Posterior vena cava (tissue), 2 donors: ENCODE measurements at regions not wholly inside any gene's neighbourhood (a gene's known extent, or its start where the extent isn't known, plus 50 kb on each side); places are given as distances from the start of the nearest gene placed in this dataset.

Source experiments
- DNase-seq: peaks from one replicate; pipeline ENCODE4 v3.0.0-alpha.2; 2020; ENCODE audit warnings: low spot score
- intact Hi-C, 2 donors: fragments of 100-400 bp; cut with DNase I; formaldehyde crosslinking; loops; one replicate each; pipeline versions ENCODE4 v1.14.1 to v1.14.2; 2022 to 2023
- donor health status: DM: yes; HTN: yes; CAD: no.
- donor health status: DM: yes; HTN: yes; CAD: no.

DNA sequence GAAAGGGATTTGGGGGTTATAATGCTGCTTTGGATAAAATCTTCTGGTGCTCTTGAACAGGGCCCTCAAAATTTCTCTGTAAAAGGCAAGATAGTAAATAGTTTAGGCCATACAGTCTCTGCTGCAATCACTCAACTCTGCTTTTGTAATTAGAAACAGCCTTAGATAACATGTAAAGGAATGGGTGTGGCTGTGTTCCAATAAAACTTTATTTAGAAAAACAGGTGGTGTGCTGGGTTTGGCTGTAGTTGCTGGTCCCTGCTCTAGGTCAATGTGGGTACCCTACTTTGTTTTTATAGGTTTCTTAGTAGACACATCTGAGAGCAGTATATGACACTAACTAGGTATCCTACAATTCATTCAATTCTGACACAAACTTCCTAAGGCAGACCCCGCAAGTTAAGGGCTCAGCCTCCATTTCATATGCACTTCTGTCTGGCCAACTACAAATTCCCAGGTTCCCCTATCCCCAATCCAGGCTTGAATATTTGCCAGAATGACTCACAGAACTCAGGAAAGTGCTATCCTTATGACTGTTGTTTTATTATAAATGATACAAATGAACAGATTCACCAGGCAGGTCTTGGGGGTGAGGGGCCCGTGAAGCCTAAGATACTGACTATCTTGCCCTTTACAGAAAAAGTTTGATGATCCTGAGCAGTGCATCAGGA, 349.9 kb downstream of the RPS24 start:
- no peak for DNase-seq
- intact Hi-C loops: no loop called here

DNA sequence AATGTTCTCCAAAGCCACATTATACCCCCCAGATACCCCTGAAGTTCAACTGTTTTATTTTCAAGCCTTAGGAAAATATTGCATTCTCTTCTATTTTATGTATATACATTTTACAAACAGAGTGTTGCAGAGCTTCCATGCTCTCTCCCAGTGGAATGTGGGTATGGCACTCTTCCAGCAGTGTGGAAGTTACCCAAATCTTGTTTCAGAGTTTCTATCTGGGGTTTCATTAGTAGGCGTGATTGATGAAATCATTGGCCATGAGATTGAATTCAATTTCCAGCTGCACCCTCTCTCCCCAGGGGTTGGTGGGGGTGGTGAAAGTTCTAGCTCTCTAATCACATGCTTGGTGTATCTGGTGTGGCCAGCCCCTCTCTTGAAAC, 350.4 kb downstream of the RPS24 start:
- DNase-seq: no peak
- intact Hi-C loops: no loop called here

DNA sequence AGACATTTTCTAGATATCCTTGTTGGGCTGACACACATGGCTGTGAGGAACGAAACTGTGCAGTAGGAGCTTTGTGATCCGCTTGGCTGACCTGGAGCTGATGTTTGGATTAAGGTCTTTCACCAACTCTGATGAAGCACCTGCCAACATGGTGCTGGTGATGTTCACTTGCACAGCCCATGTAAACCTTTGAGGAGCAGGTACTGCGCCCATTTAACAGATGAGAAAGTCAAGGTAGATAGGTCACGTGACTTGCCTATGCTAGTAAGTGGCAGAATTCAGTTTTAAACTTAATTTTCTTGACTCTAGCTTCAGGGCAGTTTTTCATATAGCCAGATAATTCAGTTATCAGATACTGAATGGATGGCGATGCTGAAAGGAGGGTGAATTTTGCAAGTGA, 351.9 kb downstream of the RPS24 start:
- intact Hi-C loops: no loop called here
- no peak for DNase-seq

GRCh38 chr10:78386509-78386908, 352.8 kb downstream of the RPS24 start:
- no peak for DNase-seq
- intact Hi-C loops: no loop called here

DNA sequence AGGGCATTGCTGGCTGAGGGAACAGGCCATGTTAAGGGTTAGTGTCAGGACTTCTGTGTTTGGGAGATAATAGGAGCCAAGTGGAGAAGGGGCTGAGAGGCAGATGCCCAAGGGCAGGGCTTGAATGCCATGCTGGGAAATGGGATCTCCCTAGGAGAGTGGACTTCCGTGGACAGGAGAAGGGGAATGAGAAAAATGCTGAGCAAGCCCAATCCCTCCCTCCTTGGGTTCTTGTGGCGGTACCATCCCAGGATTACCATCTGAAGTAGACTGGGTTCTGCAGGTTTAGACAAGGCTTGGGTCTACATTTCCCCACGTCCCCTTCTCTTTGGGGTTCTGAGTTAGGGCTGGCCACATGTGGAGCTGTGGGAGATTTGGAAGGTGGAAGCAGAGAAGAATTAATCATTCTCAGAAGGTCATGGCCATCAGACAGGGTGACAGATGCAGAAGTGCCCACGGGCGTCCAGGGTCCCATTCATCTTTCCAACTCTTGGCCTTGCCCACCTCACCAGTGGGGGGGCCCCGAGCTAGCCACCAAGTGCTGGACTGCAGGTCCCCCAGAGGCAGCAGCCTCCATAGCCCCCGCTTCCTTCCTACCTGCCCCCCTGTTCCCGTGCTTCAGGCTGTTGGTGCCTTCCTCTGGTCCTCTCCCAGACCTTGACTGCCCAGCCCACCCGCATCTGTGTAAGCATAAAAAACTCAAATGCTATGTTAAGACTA, 354.8 kb downstream of the RPS24 start:
- intact Hi-C loops: no loop called here
- DNase-seq: no peak

- DNase-seq: no peak
- intact Hi-C loops: no loop called here
Measured at GRCh38 chr10:78389419-78389818, 355.8 kb downstream of the RPS24 start.

DNA sequence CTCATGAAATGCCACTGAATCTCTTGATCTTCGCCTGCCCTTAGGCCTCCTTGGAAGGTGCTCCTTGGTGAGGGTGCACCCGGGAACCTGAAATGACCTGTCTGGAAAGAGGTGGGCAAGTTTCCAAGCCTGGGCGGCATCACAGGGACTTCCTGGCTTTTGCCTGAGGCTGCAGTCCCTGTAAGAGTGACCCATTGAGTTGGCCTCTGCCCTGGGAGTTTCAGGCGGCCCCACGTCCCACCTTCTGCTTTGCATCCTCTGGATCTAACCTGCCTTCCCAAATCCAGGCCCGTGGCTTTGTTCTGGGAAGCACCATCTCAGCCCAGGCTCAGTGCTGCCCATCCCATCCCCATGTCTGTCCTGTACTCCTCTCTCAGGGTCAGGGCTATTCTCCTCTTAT, 356.4 kb downstream of the RPS24 start:
- intact Hi-C loops: no loop called here

DNA sequence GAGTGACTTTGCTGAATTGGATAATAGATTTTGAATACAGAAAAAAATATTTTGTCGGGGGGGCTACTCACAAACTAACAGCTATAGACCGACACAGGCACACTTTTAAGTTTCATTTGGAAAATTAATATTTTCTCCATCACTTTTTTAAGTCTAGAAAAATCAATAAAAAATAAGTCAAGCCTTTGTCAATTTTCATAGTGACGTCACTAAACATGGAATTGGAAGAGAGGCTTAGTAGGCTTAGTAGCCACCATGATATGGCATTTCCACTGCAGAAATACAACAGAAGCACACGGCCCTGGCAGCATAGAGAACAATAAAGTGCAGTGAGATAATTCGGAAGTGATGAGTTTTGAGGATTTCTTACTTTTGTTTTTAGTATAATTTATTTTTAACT, 357.2 kb downstream of the RPS24 start:
- intact Hi-C loops: no loop called here
- DNase-seq: no peak

More for the DNA sequence above, 356.4 kb downstream of the RPS24 start:
- no peak for DNase-seq

DNA sequence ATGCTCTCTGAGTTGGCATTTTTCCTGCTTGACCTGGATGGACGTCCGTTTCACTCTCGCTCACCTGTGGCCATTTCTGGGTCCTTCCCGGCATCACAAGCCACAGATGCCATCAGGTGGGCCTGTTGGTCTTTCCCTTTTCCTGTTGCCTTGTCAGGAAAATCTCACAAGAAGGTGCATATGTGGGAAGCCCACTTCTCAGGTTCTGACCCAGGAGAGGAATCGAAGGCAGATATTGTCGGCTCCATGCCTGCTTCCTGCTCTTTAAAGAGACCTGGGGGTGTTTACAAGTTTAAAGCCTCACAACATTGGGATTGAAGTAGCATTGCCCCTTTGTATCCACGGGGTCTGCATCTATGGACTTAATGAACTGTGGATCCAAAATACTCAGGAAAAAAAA, 357.9 kb downstream of the RPS24 start:
- intact Hi-C loops: no loop called here

GRCh38 chr10:78392197-78392596, 358.5 kb downstream of the RPS24 start:
- DNase-seq: no peak
- intact Hi-C loops: no loop called here

More for the DNA sequence above, 357.9 kb downstream of the RPS24 start:
- DNase-seq: no peak

- intact Hi-C loops: no loop called here
- no peak for DNase-seq
Measured at GRCh38 chr10:78393094-78393493, 359.4 kb downstream of the RPS24 start.

DNA sequence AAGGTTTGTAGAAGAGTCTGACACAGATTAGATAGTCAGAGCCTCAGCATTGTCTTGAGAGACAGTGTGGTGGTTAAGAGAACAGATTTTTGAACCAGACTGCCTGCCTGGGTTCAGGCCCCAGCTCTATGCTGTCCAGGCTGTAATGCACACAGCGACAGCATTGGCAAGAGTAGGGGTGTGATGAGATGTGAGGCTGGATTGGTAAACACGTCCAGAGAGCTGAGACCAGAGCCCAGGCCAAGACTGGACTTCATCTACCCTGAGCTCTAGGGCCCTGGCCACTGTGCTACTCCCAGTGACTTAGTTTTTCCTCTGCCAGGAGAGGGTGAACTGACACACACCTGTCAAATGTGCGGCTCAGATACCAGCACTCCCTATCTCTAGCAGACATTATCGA, 360.4 kb downstream of the RPS24 start:
- DNase-seq: no peak

GRCh38 chr10:78395162-78395561, 361.5 kb downstream of the RPS24 start:
- intact Hi-C loops: no loop called here
- no peak for DNase-seq

More for the DNA sequence above, 360.4 kb downstream of the RPS24 start:
- intact Hi-C loops: no loop called here

- intact Hi-C loops: no loop called here
- DNase-seq: no peak
Measured at GRCh38 chr10:78396754-78397153, 363.1 kb downstream of the RPS24 start.

DNA sequence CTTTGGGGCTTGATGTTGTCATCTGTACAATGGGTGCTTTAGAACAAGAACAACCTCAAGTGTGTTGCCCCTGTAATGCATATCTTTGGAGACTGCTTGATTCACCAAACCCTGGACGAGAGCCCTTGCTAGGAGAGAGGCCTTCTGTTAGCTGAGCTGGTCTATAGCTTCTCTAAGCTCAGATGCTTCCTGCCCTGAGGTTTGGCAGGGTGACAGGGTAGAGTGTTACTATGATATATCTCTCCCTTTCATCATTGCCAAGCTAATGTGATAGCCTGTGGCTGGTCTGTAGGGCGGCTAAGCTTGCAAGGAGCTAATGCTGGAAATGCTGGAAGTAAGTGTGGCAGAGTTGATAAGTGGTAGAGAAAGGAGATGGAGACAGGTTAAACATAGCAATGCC, 364.1 kb downstream of the RPS24 start:
- DNase-seq: no peak
- intact Hi-C loops: no loop called here

DNA sequence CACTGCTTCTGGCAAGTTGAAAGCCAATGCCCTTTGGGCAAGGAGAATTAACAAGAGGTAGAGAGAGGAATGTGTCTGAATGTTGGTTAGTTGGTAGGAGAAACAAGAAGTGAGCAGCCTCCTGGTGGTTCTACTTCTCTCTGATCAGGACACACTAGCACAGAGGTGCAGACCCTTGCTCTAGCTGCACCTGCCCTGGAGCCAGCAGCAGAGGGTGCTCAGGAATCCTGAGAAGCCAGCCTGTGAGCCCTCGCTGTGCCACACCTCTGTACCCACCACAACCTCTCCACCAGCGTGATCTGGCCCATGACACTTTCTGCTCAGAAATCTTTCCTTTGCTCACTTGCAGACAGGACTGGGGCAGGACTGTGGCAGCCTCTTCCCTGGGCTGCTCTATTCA, 364.7 kb downstream of the RPS24 start:
- intact Hi-C loops: no loop called here
- DNase-seq: no peak

DNA sequence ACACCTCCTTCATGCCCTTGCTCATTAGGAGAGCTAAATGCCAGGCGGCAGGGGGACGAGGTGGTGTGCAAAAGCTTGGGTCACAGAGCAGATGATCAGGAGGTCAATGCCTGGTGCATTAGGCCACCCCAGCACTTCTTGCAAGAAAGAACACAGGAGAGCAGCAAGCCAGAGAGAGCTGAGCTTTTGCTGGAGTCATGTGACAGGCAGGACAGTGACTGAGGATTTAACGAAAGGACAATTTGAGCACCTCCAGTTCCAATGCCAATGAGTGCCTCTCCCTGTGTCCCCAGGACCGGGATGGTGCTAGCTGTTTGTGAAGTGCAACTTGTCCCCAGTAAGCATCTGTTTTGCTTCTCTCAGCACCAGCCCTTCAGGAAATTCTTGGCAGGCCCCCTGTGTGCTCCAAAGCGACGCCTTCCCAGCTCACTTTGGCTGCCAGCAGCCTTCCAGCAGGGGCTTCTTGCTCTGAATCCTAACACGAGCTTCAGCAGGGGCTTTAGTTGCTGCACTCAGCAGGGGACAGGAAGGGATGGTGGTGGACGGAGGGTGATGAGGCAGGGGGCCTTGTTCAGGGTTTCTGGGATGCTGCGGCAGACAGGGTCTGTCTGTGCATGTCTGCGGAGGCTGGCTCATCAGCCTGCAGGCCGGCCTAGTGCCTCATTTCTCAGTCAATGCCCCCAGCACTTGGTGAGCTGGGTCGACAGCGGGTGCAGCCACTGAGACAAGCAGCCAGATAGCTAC, 368.1 kb downstream of the RPS24 start:
- DNase-seq: no peak
- intact Hi-C loops: no loop called here

DNA sequence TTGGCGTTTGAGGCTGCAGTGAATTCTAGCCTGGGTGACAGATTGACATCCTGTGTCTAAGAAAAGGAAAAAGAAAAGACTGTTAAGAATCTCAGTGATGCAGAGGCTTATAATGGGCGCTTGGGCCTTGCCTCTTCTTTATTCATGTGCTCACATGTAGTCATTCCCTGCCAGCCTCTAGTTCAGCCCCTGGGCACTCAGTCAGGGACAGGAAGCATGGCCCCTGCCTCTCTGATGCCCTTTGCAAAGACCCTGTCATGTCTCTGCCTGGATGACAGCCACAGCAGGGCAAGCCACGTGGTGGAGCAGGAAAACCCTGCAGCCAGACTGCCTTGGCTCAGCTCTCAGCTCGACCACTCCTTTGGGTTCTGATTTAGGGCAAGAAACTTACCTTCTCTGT, 368.9 kb downstream of the RPS24 start:
- no peak for DNase-seq
- intact Hi-C loops: no loop called here

GRCh38 chr10:78403781-78404180, 370.1 kb downstream of the RPS24 start:
- intact Hi-C loops: no loop called here
- no peak for DNase-seq

DNA sequence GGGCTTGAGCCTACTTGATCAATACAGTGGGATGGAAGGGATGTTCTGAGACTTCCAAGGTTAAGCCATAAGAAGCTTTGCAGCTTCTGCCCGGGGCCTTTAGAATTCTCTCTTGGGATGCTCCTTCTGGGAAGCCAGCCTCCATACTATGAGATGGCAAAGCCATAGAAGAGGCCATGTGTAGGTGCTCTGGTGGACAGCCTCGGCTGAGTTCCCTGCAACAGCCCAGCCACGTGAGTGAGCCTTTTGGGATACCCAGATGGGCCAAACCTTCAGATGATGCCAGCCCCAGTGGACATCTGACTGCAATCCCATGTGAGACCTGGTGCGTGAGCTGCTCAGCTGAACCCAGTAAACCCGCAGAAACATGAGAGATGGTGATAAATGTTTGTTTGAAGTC, 370.6 kb downstream of the RPS24 start:
- DNase-seq: no peak
- intact Hi-C loops: no loop called here

- DNase-seq: no peak
- intact Hi-C loops: no loop called here
Measured at GRCh38 chr10:78405231-78405630, 371.6 kb downstream of the RPS24 start.
